Ammon's horn (tissue), 1 donor: ENCODE measurements at regions not wholly inside any gene's neighbourhood (a gene's known extent, or its start where the extent isn't known, plus 50 kb on each side); places are given as distances from the start of the nearest gene placed in this dataset.

Experiments used
- DNase-seq: peaks from one replicate; pipeline ENCODE4 v3.0.0-alpha.2; 2016; ENCODE audit warnings: low spot score

- DNase-seq, result no peak
These were observed 242.3 kb upstream of the SP8 start for GRCh38 chr7:21029006-21029405.

DNA sequence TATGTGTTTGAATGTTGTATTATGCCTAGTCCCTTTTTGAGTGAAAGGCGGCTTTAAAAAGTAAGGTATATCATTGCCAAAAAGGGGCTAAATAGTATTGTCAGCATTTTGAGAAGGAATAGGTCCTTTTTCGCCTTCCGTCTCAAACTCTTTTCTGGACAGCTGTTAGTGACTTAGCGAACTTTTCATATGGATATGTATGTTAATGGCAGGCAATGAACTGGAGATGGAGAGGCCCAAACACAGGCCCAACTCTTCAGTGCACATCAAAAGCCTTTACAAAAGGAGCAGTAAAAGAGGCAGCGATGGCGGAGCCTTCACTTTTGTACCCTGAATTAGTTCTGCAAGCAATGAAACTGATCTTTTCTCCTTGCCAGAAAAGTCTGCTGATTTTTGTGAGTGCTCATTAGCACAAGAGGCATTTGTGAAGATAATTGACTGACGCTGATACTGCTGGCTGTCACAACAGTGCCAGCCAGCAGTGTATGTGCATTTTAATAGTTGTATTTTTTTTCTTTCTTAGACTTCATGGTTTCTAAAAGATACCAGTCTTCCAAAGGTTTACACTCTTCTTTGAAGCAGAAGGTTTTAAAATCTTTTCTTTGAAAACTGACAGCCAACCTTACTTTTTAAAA is 243.7 kb upstream of the SP8 start:
- DNase-seq, result no peak

GRCh38 chr7:21041252-21041651 is 254.6 kb upstream of the SP8 start:
- DNase-seq, result no peak

DNA sequence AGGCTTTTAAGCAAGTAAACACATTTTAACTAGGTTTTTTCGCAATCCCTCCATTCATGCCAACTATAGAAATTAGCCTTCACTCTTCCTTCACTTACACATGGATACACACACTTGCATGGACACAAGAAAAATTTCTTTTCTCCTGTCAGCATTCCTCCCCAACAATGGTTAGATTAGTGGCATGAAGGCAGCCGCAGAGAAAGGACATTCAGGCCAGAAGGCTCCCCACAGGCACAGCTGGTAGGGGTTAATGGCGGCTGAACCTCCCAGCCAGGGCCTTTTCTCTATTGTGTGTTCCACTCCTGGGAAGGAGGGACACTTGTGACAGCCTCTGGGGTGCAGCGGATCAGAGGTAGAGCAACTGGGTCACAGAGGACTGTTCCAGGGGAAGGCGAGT is 255.0 kb upstream of the SP8 start:
- DNase-seq, result no peak

GRCh38 chr7:21044384-21044783 is 257.7 kb upstream of the SP8 start:
- no peak for DNase-seq

DNA sequence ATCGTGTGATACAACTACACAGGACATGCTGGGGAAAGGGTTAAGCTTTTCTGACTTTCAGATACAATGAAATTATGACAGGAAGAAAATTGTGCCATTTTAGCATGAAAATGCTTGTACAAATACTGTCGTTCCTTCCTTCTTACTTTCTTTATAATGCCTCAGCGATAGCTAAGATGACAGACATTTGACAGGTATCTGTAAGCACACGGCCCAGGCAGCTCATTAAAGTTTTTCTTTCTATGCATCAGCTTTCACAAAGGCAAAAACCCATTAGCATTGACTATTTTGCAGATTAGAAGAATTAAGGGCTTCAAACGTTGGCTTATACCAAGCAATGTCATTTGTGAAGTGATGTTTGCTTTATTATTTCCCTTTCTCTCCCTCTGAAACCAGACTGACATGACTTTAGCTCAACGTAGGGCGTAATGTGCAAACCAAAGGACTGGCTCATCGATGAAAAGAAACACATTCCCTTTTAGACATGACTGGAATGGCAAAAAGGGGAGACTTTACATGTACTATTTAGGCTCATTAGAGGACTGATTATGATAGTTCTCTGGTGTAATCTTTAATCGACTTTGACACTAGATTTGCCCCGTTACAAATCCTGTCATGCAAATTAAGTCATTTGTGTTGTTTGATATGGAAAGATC is 258.4 kb upstream of the SP8 start:
- DNase-seq, result no peak

GRCh38 chr7:21051865-21052264 is 265.2 kb upstream of the SP8 start:
- DNase-seq, result no peak

- no peak for DNase-seq
These were observed 267.9 kb upstream of the SP8 start for GRCh38 chr7:21054427-21055112.

DNA sequence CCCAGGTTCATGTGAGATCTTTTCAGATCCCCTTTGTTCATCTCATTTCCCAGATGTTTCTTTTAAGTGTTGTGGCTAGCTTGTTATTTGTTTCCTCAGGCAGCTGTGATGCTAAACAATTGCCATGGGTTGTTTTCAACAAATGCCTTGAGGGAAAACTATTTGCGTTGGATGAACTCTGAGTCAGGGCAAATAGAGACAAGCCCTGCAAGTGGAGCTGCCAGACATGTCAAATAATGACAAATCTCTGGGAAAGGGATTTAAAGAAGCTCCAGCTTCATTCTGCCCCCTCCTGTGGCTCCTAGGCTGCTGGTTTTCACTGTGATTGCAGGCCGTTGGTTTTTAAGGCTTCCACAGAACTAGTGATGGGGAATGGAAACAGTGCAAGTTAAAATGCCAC is 272.4 kb upstream of the SP8 start:
- DNase-seq, result no peak

DNA sequence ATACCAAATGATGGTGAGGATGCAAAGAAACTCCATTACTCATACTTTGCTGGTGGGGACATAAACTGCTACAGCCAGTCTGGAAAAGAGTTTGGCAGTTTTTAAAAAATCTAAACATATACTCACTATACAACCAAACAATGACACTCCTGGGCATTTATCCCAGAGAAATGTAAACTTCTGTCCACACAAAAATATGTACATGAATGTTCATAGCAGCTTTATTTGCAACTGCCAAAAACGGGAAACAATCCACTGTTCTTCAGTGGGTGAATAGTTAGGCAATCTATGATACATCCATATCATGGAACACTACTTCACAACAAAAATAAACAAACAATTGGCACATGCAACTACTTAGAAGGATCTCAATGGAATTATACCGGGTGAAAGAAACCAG is 276.4 kb upstream of the SP8 start:
- no peak for DNase-seq

DNA sequence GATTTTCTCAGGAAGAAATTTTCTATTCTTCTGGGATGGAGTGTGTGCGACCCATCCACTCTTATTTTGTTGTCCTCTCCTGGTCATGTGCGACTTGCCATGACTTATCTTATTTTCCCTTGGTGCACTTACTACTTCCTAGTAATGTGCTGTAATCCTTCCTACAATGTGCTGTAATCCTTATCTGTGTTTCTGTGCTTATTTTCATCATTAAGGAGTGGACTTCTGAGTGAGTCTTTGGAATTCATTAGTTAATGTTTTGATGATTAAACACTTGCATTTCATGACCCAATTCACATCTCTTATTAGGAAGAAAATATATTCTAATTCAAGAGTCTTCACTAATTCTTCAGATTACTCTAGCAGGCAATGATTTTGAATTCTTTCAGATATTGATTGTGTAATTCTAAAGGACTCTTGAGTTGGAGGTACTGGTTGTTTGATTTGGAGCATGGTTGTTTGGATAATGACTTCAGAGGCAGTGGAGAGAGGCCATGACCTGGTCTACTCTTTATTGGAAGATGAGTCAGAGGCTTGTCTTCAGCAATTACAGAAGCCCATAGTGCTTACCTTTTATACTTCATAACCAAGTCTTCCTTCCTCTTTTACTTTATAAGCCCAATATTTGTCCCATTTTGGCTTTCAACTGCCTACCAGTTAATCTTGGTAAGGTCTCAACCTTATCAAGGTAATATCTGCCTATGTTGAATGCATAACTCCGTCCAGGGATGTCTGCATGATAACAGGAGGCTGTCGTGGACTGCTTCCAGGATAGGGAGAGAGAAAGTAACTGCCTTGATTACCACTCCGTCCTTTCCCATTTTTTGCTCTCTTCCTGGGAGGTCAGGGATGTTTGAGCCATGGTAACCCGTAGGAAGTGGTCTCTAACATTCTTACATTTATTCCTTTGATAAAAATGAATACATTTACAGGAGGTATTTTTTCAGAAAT is 278.3 kb upstream of the SP8 start:
- no peak for DNase-seq

DNA sequence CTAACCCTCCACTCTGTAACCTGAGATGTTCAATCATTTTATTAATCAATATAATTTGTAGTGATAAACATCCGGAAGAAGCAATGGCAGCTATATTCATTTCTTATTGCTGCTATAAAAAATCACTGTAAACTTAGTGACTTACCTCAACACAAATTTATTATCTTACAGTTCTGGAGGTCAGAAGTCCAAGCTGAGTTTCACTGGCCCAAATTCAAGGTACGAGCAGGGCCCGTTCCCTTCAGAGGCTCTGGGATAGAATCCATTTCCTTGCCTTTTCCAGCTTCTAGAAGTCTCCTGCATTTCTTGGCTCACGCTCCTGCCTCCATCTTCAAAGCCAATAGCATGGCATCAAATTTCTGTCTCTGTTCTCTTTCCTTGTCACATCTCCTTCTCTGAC is 279.5 kb upstream of the SP8 start:
- no peak for DNase-seq

GRCh38 chr7:21067216-21067615 is 280.5 kb upstream of the SP8 start:
- no peak for DNase-seq

DNA sequence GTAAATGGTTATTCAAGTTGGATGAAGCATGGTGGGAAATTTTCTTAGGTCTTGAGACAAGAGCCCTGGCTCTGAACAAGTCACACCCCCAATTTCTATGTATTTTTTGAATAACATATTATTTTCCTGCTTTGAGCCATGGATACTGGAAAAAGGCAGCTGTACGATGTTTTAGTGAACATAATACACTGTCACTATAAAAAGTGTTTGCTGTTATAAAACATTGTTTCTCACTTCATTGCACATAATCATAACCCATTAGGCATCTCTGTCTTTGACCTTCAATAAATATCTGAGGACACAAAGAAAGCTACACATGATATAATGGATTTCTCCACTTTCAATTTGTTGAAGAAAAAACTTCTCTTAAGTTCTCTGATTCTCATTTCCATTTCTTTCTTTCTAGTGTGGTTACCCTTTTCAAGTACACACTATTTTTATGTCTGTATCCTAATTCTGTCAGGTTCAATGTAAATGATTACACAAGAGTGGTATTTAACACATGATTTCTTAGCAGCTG is 283.9 kb upstream of the SP8 start:
- no peak for DNase-seq

GRCh38 chr7:21071561-21072501 is 285.1 kb upstream of the SP8 start:
- no peak for DNase-seq

DNA sequence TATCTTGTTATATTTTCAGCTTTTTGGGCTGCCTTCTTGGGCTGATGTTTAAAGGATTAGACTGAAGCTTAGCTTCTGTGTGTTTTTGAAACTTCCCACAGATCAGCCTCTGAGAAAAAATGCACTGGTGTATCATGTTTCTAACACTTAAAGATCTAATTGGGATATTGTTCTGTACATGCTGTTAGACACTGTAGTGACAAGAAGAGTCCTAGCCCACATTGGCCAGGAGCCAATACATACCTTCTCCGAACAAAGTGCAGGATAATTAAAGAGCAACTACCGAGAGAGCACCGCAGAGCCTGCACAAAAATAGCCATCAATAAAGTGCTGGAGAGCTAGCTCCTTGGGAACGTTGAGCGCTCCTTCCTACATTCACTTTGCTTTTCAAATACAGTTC is 289.4 kb upstream of the SP8 start:
- no peak for DNase-seq

DNA sequence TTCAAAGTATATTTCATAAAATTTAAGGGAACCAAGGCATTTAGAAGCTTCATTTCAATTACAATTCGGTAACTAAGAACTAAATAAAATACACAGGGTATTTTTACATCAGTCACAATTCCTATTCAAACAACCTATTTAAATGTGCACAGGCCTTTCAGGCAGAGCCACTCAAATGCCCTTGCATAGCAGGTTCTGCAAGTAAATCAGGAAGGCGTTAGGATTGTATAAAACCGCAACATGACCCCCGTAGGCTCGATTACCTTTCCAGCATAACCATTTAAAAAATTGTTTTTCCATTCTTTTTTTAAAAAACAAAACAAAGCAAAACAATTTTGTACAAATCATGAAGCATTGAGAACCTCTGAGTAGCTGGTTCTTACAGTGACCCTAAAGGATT is 289.9 kb upstream of the SP8 start:
- DNase-seq, result no peak

- DNase-seq, result no peak
These were observed 290.9 kb upstream of the SP8 start for GRCh38 chr7:21077602-21078001.

- DNase-seq, result no peak
These were observed 297.6 kb upstream of the SP8 start for GRCh38 chr7:21084286-21084685.

DNA sequence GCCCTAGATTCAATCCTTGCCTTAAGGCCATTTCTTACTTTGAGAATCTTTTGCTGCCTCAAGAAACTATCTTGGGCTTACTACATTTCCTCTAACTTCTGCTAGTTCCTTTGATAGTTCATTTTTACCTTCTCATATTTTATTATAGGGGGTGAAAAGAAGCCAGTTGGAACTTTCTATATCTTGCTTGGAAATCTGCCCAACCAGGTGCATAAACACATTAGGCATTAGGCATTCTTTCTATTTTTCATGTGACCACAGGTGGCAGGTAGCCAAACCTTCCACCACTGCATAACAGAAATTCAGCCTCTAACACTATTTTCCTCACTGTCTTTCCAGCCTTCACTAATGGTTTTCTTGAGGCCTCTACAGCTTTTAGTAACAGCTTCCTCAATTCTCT is 300.0 kb upstream of the SP8 start:
- DNase-seq, result no peak

DNA sequence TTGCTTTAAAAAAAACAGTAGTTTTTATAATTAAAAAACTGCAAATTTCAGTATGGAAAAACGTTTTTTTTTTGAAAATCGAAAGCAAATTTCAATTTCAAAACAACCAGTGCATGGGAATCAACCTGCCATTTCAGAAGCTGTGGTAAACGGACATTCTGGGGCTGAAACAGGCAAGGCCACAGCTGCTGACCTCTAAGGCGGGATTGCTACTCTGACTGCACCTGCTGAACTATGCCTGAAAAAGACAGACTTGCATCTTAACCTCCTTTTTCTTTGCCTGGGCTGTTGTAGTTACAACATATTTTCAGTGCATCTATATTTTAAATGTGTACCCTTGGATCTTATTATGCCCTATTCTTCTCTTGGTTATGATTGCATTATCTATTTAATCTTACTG is 303.0 kb upstream of the SP8 start:
- DNase-seq, result no peak
